Stimulated activated naive CD8-positive, alpha-beta T cell treated with anti-CD3 and anti-CD28 coated beads, Interleukin-15, Interleukin-2, amounts not matched to agents 100 ng/mL and 50 ng/mL, for 24 hours (primary cell): ENCODE measurements at regions not wholly inside any gene's neighbourhood (a gene's known extent, or its start where the extent isn't known, plus 50 kb on each side); places are given as distances from the start of the nearest gene placed in this dataset.

Source experiments
- H3K27ac Mint-ChIP-seq: one replicate; pipeline ENCODE4 v1.8.0; 2021; ENCODE audit warnings: mild to moderate bottlenecking, mixed read lengths
- H3K27me3 Mint-ChIP-seq: one replicate; pipeline ENCODE4 v1.8.0; 2021; ENCODE audit warnings: mixed read lengths
- H3K36me3 Mint-ChIP-seq: one replicate; pipeline ENCODE4 v1.8.0; 2021; ENCODE audit warnings: low read depth, mixed read lengths
- H3K4me1 Mint-ChIP-seq: one replicate; pipeline ENCODE4 v1.8.0; 2021; ENCODE audit warnings: low read depth, mixed read lengths
- H3K4me3 Mint-ChIP-seq: one replicate; pipeline ENCODE4 v1.8.0; 2021; ENCODE audit warnings: mild to moderate bottlenecking, mixed read lengths
- H3K9me3 Mint-ChIP-seq: one replicate; pipeline ENCODE4 v1.8.0; 2021; ENCODE audit warnings: mixed read lengths

DNA sequence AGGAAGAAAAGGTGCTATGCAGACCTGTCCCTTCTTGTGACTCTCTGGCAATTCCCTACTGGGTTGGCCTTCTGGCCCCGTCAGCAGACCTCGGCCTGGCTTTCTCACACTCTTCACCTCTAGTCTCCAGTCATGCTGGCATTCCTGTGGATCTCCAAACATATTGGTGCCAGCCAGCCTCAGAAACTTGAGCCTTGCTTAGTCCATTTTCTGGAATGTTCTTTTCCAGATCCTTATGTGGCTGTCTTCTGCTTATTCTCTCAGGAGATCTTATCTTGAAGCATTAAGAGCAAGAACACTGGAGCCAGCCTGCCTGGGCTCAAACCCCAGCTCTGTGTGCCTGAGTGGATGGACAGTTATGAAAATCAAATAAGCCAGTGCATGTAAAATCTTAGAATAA, 88.2 kb upstream of the NTRK3 start:
- H3K9me3 Mint-ChIP-seq: no peaks in the 10 kb centered on the region
- no peaks in the 10 kb centered on the region for H3K36me3 Mint-ChIP-seq
- no peak overlapping the region for H3K4me3 Mint-ChIP-seq
- H3K27ac Mint-ChIP-seq: no peak overlapping the region
- no peaks in the 10 kb centered on the region for H3K4me1 Mint-ChIP-seq
- H3K27me3 Mint-ChIP-seq: peaks cover 17% of the 10 kb centered on the region

DNA sequence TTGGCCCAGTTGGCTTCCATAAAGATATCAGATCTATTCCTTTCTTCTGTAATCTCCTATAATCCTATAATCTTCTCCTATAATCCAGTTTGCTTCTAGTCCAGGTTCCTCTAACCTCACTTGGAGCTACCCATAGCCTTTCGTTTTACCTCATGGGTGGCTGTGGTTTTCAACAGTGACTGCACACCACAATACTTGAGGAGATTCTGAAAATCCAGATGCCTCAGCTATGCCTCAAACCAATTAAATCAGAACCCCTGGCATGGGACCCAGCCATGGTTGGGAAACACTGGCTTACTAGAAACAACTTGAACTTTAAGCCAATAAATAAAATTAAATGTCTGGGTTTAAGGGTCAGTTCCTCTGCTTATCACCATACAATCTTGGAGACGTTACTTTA, 86.1 kb upstream of the NTRK3 start:
- H3K27me3 Mint-ChIP-seq: peaks cover 17% of the 10 kb centered on the region
- H3K4me1 Mint-ChIP-seq: no peaks in the 10 kb centered on the region

GRCh38 chr15:88341653-88342052, 85.1 kb upstream of the NTRK3 start:
- Mint-ChIP-seq H3K4me3 (no peak overlapping the region), H3K36me3 (no peaks in the 10 kb centered on the region), H3K9me3 (no peaks in the 10 kb centered on the region), H3K4me1 (no peaks in the 10 kb centered on the region), H3K27me3 (peaks cover 17% of the 10 kb centered on the region), H3K27ac (no peak overlapping the region)

More for the DNA sequence above, 86.1 kb upstream of the NTRK3 start:
- Mint-ChIP-seq H3K9me3 (no peaks in the 10 kb centered on the region), H3K27ac (no peak overlapping the region), H3K4me3 (no peak overlapping the region), H3K36me3 (no peaks in the 10 kb centered on the region)

- H3K4me1 Mint-ChIP-seq: no peaks in the 10 kb centered on the region
- H3K27me3 Mint-ChIP-seq: peaks cover 17% of the 10 kb centered on the region
- no peaks in the 10 kb centered on the region for H3K36me3 Mint-ChIP-seq
- no peak overlapping the region for H3K27ac Mint-ChIP-seq
- no peak overlapping the region for H3K4me3 Mint-ChIP-seq
- H3K9me3 Mint-ChIP-seq: no peaks in the 10 kb centered on the region
Observed at GRCh38 chr15:88341006-88341405, 84.5 kb upstream of the NTRK3 start.

- Mint-ChIP-seq H3K27me3 (peaks cover 12% of the 10 kb centered on the region), H3K27ac (no peak overlapping the region), H3K4me3 (no peak overlapping the region), H3K36me3 (no peaks in the 10 kb centered on the region), H3K9me3 (no peaks in the 10 kb centered on the region), H3K4me1 (no peaks in the 10 kb centered on the region)
Observed at GRCh38 chr15:88337993-88338392, 81.5 kb upstream of the NTRK3 start.

DNA sequence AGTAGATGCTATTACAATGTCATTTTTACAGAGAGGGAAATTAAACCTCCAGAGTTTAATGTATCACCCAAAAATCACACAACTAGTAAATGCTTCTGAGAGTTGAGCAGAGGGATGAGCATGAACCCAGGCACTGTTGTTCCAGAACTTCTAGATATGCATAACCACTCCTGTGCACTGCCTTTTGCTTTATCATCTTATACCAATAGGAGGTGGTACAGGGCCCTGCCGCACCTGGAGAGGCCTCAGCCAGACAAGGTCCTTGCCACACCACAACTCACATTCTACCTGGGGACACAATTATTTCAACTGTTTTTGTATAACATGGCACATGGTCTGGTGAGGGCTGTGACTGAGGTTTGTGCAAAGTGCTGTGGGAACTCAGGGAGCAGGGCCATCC, 78.5 kb upstream of the NTRK3 start:
- no peaks in the 10 kb centered on the region for H3K4me1 Mint-ChIP-seq
- H3K4me3 Mint-ChIP-seq: no peak overlapping the region
- peaks cover 8% of the 10 kb centered on the region for H3K27me3 Mint-ChIP-seq
- H3K36me3 Mint-ChIP-seq: no peaks in the 10 kb centered on the region
- no peak overlapping the region for H3K27ac Mint-ChIP-seq
- no peaks in the 10 kb centered on the region for H3K9me3 Mint-ChIP-seq

GRCh38 chr15:88334436-88334835, 77.9 kb upstream of the NTRK3 start:
- Mint-ChIP-seq H3K27ac (no peak overlapping the region), H3K36me3 (no peaks in the 10 kb centered on the region), H3K27me3 (peaks cover 8% of the 10 kb centered on the region), H3K4me3 (no peak overlapping the region), H3K4me1 (no peaks in the 10 kb centered on the region), H3K9me3 (no peaks in the 10 kb centered on the region)

- H3K9me3 Mint-ChIP-seq: no peaks in the 10 kb centered on the region
Observed at GRCh38 chr15:88331291-88331690, 74.8 kb upstream of the NTRK3 start.

GRCh38 chr15:88326924-88327323, 70.4 kb upstream of the NTRK3 start:
- H3K27ac Mint-ChIP-seq: no peak overlapping the region
- H3K36me3 Mint-ChIP-seq: no peaks in the 10 kb centered on the region

More at GRCh38 chr15:88331291-88331690, 74.8 kb upstream of the NTRK3 start:
- peaks cover 5% of the 10 kb centered on the region for H3K27me3 Mint-ChIP-seq
- H3K27ac Mint-ChIP-seq: no peak overlapping the region
- H3K4me3 Mint-ChIP-seq: no peak overlapping the region
- H3K36me3 Mint-ChIP-seq: no peaks in the 10 kb centered on the region
- no peaks in the 10 kb centered on the region for H3K4me1 Mint-ChIP-seq

GRCh38 chr15:88324741-88325065, 68.2 kb upstream of the NTRK3 start:
- no peak overlapping the region for H3K4me3 Mint-ChIP-seq

More at GRCh38 chr15:88326924-88327323, 70.4 kb upstream of the NTRK3 start:
- Mint-ChIP-seq H3K4me1 (no peaks in the 10 kb centered on the region), H3K27me3 (no peaks in the 10 kb centered on the region), H3K9me3 (no peaks in the 10 kb centered on the region), H3K4me3 (no peak overlapping the region)

DNA sequence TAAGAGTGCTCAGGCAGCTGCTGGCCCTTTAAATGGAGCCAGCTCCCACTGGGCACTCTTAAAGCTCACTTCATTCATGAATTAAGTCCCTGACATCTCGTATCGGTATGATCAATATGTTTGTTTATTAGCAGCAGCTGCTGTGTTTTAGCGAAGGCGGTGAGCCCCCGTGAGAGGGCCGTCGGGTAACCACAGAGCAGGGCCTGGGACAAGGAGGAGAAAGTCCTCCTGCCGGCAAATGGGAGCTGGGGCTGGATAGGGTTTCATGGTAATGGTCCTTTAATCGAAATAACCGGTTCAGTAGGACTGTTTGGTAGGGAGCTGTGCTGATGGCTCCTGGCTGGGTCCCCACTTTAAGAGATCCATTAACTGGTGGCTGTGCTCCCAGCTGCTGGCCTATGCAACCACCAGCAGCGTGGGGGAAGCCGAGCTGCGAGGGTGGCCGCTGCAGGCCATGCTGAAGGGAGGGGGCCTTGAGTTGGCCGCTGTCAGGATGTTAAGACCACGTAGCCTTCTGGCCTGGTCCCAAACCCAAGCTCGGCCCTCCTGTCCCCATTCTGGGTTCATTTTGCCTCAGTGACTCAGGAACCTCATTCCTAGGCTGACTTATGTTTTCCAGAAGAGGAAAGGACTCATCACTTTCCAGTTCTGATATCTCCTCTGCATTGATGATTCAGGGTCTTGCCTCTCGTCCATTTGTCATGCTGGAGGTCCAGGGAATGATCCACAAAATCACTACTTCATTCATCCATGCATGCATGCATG, 67.6 kb upstream of the NTRK3 start:
- no peaks in the 10 kb centered on the region for H3K36me3 Mint-ChIP-seq
- no peak overlapping the region for H3K4me3 Mint-ChIP-seq
- no peaks in the 10 kb centered on the region for H3K9me3 Mint-ChIP-seq

More at GRCh38 chr15:88324741-88325065, 68.2 kb upstream of the NTRK3 start:
- Mint-ChIP-seq H3K36me3 (no peaks in the 10 kb centered on the region), H3K9me3 (no peaks in the 10 kb centered on the region), H3K27ac (no peak overlapping the region), H3K4me1 (no peaks in the 10 kb centered on the region), H3K27me3 (peaks cover 6% of the 10 kb centered on the region)

DNA sequence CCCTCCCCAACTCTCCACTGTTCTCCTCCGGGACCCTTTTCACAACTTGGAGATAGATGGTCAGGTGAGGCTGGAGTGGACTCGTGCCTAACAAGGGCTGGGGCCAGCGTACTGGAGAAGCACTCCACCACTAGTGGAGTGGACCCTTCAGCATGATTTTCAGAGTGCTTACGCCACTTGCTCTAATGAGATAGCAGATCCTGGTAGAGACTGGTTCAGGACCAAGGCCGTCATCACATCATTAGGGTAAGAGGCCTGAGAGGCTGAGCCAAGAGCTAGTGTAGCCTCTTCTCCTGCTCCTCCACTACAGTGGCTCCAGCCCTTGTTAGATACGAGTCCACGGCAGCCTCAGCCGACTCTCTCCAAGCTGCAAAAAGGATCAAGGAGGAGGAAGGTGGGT, 66.9 kb upstream of the NTRK3 start:
- no peaks in the 10 kb centered on the region for H3K36me3 Mint-ChIP-seq
- no peaks in the 10 kb centered on the region for H3K9me3 Mint-ChIP-seq
- H3K4me1 Mint-ChIP-seq: no peaks in the 10 kb centered on the region
- peaks cover 8% of the 10 kb centered on the region for H3K27me3 Mint-ChIP-seq
- H3K4me3 Mint-ChIP-seq: no peak overlapping the region
- no peak overlapping the region for H3K27ac Mint-ChIP-seq

More for the DNA sequence above, 67.6 kb upstream of the NTRK3 start:
- H3K4me1 Mint-ChIP-seq: no peaks in the 10 kb centered on the region
- no peak overlapping the region for H3K27ac Mint-ChIP-seq
- peaks cover 8% of the 10 kb centered on the region for H3K27me3 Mint-ChIP-seq

DNA sequence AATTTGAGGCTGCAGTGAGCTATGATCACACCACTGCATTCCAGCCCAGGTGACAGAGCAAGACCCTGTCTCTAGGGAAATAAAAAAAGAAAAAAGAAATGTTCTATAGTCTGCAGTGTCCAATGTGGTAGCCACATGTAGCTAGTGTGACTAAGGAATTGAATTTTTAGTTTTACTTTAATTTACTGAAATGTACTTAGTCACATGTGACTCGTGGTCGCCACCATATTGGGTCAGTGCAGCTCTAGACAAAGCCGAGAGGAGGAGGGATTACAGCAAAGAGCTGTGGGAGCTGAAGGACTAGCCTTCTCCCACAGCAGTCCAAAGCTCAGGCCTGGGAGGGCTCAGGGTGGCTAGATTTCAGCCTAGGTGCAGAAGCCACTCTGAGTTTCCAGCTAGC, 65.9 kb upstream of the NTRK3 start:
- Mint-ChIP-seq H3K9me3 (no peaks in the 10 kb centered on the region), H3K27ac (no peak overlapping the region), H3K36me3 (no peaks in the 10 kb centered on the region), H3K4me1 (no peaks in the 10 kb centered on the region), H3K4me3 (no peak overlapping the region), H3K27me3 (peaks cover 13% of the 10 kb centered on the region)

GRCh38 chr15:88321271-88321670, 64.7 kb upstream of the NTRK3 start:
- Mint-ChIP-seq H3K36me3 (no peaks in the 10 kb centered on the region), H3K9me3 (no peaks in the 10 kb centered on the region), H3K27me3 (peaks cover 17% of the 10 kb centered on the region), H3K4me1 (no peaks in the 10 kb centered on the region), H3K27ac (no peak overlapping the region), H3K4me3 (no peak overlapping the region)

DNA sequence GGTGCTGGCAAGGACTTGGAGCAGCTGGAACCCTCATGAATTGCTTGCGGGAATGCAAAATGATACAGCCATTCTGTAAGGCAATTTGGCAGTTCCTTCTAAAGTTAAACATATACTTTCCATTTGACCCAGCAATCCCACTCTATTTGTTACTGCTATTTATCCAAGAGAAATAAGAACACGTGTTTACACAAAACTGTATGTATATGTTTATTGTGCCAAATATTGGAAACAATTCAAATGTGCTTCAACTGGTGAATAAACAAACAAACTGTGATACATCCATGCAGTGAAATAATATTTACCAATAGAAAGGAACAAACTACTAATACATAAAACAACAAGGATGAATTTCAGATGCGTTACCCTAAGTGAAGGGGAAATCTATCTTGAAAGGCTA, 60.0 kb upstream of the NTRK3 start:
- Mint-ChIP-seq H3K27ac (no peak overlapping the region), H3K9me3 (peaks cover 4% of the 10 kb centered on the region), H3K36me3 (no peaks in the 10 kb centered on the region), H3K4me1 (no peaks in the 10 kb centered on the region), H3K27me3 (peaks cover 23% of the 10 kb centered on the region), H3K4me3 (no peak overlapping the region)

DNA sequence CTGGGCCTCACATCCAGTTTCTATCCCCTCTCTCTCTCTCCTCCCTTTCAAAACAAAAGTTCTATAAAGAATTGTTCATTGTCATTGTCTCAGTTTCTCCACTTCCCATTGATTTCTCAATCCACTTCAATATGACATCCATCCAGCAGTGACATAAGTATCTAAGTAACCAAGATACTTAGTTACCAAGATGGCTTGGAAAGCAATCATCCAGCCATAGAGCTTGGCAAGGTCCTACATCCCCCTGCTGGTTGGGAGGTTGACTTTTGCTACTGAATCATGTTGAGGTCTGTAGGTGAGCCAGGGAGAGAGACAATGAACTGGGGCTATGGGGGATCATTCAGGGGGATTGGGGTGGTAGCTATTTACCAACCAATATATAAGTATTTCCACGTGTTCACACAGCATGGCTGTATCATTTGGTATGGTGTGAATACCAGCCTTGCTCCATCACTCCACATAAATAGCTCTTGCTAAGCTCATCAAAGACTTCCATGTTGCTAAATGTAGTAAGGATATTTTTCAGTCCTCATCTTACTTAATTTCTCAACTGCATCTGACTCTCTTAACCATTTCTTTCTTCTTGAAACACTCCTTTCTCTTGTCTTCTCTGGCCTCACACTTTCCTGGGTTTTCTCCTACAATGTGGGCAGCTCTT, 58.8 kb upstream of the NTRK3 start:
- H3K4me3 Mint-ChIP-seq: no peak overlapping the region
- peaks cover 26% of the 10 kb centered on the region for H3K27me3 Mint-ChIP-seq

More for the DNA sequence above, 58.8 kb upstream of the NTRK3 start:
- no peak overlapping the region for H3K27ac Mint-ChIP-seq
- H3K4me1 Mint-ChIP-seq: no peaks in the 10 kb centered on the region
- H3K36me3 Mint-ChIP-seq: no peaks in the 10 kb centered on the region
- H3K9me3 Mint-ChIP-seq: peaks cover 4% of the 10 kb centered on the region
